SK-N-SH treated with all-trans-retinoic acid at 6 μM for 48 hours (cell line): ENCODE measurements at regions not wholly inside any gene's neighbourhood (a gene's known extent, or its start where the extent isn't known, plus 50 kb on each side); places are given as distances from the start of the nearest gene placed in this dataset.

ENCODE experiments used
- ATAC-seq: fragments of 200-7000 bp; cut with Tn5 transposase; 3 replicates; pipeline ENCODE4 v1.9.1; 2020; ENCODE audit warnings: mild to moderate bottlenecking, moderate library complexity
- CREB5 ChIP-seq: fragments of 250-450 bp; sonication (Bioruptor Pico); IDR thresholded peaks from 2 replicates; pipeline ENCODE4 v1.5.1; 2020; ENCODE audit warnings: low read depth, mild to moderate bottlenecking, moderate library complexity
- CSDC2 ChIP-seq: fragments of 250-450 bp; sonication (Bioruptor Pico); IDR thresholded peaks from 2 replicates; pipeline ENCODE4 v1.5.0; 2020; ENCODE audit warnings: mild to moderate bottlenecking, moderate library complexity
- CSRNP3 ChIP-seq: fragments of 250-450 bp; sonication (Bioruptor Pico); IDR thresholded peaks from 2 replicates; pipeline ENCODE4 v1.5.1; 2021; ENCODE audit warnings: mild to moderate bottlenecking, moderate library complexity
- ESRRG ChIP-seq: fragments of 250-450 bp; sonication (Bioruptor Pico); IDR thresholded peaks from 2 replicates; pipeline ENCODE4 v1.6.1; 2021; ENCODE audit warnings: mild to moderate bottlenecking
- GLIS3 ChIP-seq: fragments of 250-450 bp; sonication (Bioruptor Pico); IDR thresholded peaks from 2 replicates; pipeline ENCODE4 v1.5.0; 2020; ENCODE audit warnings: mild to moderate bottlenecking, moderate library complexity
- ISL1 ChIP-seq: fragments of 250-450 bp; sonication (Bioruptor Pico); IDR thresholded peaks from 2 replicates; pipeline ENCODE4 v2.1.2; 2022; ENCODE audit warnings: mild to moderate bottlenecking, moderate library complexity
- OSR1 ChIP-seq: fragments of 250-450 bp; sonication (Bioruptor Pico); IDR thresholded peaks from 2 replicates; pipeline ENCODE4 v1.8.0; 2022; ENCODE audit warnings: moderate library complexity, mild to moderate bottlenecking, inconsistent platforms
- PPARA ChIP-seq: fragments of 250-450 bp; sonication (Bioruptor Pico); IDR thresholded peaks from 2 replicates; pipeline ENCODE4 v1.5.0; 2020; ENCODE audit warnings: mild to moderate bottlenecking, borderline replicate concordance
- RARB ChIP-seq: fragments of 250-450 bp; sonication (Bioruptor Pico); IDR thresholded peaks from 2 replicates; pipeline ENCODE4 v1.8.0; 2021; ENCODE audit warnings: mild to moderate bottlenecking, moderate library complexity
- SNAI2 ChIP-seq: fragments of 250-450 bp; sonication (Bioruptor Pico); IDR thresholded peaks from 2 replicates; pipeline ENCODE4 v1.5.0; 2020; ENCODE audit warnings: mild to moderate bottlenecking, moderate library complexity
- TCF4 ChIP-seq: fragments of 250-450 bp; sonication (Bioruptor Pico); IDR thresholded peaks from 2 replicates; pipeline ENCODE4 v1.8.0; 2021; ENCODE audit warnings: mild to moderate bottlenecking, moderate library complexity, borderline replicate concordance
- TOX ChIP-seq: fragments of 250-450 bp; sonication (Bioruptor Pico); IDR thresholded peaks from 2 replicates; pipeline ENCODE4 v1.8.0; 2021; ENCODE audit warnings: mild to moderate bottlenecking, moderate library complexity, borderline replicate concordance
- ZC3H10 ChIP-seq: fragments of 250-450 bp; sonication (Bioruptor Pico); IDR thresholded peaks from 2 replicates; pipeline ENCODE4 v1.5.1; 2021; ENCODE audit warnings: mild to moderate bottlenecking, moderate library complexity
- ZFP3 ChIP-seq: fragments of 250-450 bp; sonication (Bioruptor Pico); IDR thresholded peaks from 2 replicates; pipeline ENCODE4 v1.5.0; 2020; ENCODE audit warnings: mild to moderate bottlenecking, moderate library complexity
- ZNF565 ChIP-seq: fragments of 450-650 bp; formaldehyde crosslinking; conservative IDR thresholded peaks from 2 replicates; pipeline ENCODE4 v1.5.0; 2020; ENCODE audit warnings: low read depth, mild to moderate bottlenecking, moderate library complexity
- ZNF70 ChIP-seq: fragments of 450-650 bp; formaldehyde crosslinking; IDR thresholded peaks from 2 replicates; pipeline ENCODE4 v1.5.0; 2020; ENCODE audit warnings: mild to moderate bottlenecking, moderate library complexity
- ZNF8 ChIP-seq: fragments of 450-650 bp; formaldehyde crosslinking; IDR thresholded peaks from 2 replicates; pipeline ENCODE4 v1.5.0; 2020; ENCODE audit warnings: mild to moderate bottlenecking, moderate library complexity
- TF ChIP-seq, protein P1 (sequence below): fragments of 250-450 bp; sonication (Bioruptor Pico); IDR thresholded peaks from 2 replicates; pipeline ENCODE4 v1.5.0; 2020; ENCODE audit warnings: mild to moderate bottlenecking, moderate library complexity
- TF ChIP-seq, protein P2 (sequence below): fragments of 250-450 bp; sonication (Bioruptor Pico); IDR thresholded peaks from 2 replicates; pipeline ENCODE4 v1.8.0; 2021; ENCODE audit warnings: low read depth, mild to moderate bottlenecking, moderate library complexity, borderline replicate concordance
- TF ChIP-seq, protein P3 (sequence below): fragments of 250-450 bp; sonication (Bioruptor Pico); IDR thresholded peaks from 2 replicates; pipeline ENCODE4 v1.8.0; 2020; ENCODE audit warnings: mild to moderate bottlenecking, moderate library complexity, borderline replicate concordance

GRCh38 chr4:98779088-98779487, 120.7 kb upstream of the TSPAN5 start:
- no peak for ATAC-seq
- TF ChIP-seq SNAI2 (CRISPR knock-in tag): no peak
- no peak for TF ChIP-seq ZNF565 (CRISPR knock-in tag)
- no peak for TF ChIP-seq CSDC2 (CRISPR knock-in tag)
- TF ChIP-seq, protein P1, sequence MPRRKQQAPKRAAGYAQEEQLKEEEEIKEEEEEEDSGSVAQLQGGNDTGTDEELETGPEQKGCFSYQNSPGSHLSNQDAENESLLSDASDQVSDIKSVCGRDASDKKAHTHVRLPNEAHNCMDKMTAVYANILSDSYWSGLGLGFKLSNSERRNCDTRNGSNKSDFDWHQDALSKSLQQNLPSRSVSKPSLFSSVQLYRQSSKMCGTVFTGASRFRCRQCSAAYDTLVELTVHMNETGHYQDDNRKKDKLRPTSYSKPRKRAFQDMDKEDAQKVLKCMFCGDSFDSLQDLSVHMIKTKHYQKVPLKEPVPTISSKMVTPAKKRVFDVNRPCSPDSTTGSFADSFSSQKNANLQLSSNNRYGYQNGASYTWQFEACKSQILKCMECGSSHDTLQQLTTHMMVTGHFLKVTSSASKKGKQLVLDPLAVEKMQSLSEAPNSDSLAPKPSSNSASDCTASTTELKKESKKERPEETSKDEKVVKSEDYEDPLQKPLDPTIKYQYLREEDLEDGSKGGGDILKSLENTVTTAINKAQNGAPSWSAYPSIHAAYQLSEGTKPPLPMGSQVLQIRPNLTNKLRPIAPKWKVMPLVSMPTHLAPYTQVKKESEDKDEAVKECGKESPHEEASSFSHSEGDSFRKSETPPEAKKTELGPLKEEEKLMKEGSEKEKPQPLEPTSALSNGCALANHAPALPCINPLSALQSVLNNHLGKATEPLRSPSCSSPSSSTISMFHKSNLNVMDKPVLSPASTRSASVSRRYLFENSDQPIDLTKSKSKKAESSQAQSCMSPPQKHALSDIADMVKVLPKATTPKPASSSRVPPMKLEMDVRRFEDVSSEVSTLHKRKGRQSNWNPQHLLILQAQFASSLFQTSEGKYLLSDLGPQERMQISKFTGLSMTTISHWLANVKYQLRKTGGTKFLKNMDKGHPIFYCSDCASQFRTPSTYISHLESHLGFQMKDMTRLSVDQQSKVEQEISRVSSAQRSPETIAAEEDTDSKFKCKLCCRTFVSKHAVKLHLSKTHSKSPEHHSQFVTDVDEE: no peak
- TF ChIP-seq GLIS3 (CRISPR knock-in tag): no peak
- TF ChIP-seq ISL1 (CRISPR knock-in tag): no peak
- TF ChIP-seq PPARA (CRISPR knock-in tag): no peak
- no peak for TF ChIP-seq TCF4 (CRISPR knock-in tag)
- TF ChIP-seq ZFP3 (CRISPR knock-in tag): no peak
- TF ChIP-seq ZC3H10: no peak
- no peak for TF ChIP-seq CSRNP3 (CRISPR knock-in tag)
- no peak for TF ChIP-seq RARB

GRCh38 chr4:98778206-98778605, 119.8 kb upstream of the TSPAN5 start:
- no peak for ATAC-seq
- no peak for TF ChIP-seq ZNF70 (CRISPR knock-in tag)
- TF ChIP-seq, protein P2, sequence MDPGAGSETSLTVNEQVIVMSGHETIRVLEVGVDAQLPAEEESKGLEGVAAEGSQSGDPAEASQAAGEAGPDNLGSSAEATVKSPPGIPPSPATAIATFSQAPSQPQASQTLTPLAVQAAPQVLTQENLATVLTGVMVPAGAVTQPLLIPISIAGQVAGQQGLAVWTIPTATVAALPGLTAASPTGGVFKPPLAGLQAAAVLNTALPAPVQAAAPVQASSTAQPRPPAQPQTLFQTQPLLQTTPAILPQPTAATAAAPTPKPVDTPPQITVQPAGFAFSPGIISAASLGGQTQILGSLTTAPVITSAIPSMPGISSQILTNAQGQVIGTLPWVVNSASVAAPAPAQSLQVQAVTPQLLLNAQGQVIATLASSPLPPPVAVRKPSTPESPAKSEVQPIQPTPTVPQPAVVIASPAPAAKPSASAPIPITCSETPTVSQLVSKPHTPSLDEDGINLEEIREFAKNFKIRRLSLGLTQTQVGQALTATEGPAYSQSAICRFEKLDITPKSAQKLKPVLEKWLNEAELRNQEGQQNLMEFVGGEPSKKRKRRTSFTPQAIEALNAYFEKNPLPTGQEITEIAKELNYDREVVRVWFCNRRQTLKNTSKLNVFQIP (CRISPR knock-in tag): no peak
- TF ChIP-seq ZC3H10: no peak
- TF ChIP-seq, protein P3, sequence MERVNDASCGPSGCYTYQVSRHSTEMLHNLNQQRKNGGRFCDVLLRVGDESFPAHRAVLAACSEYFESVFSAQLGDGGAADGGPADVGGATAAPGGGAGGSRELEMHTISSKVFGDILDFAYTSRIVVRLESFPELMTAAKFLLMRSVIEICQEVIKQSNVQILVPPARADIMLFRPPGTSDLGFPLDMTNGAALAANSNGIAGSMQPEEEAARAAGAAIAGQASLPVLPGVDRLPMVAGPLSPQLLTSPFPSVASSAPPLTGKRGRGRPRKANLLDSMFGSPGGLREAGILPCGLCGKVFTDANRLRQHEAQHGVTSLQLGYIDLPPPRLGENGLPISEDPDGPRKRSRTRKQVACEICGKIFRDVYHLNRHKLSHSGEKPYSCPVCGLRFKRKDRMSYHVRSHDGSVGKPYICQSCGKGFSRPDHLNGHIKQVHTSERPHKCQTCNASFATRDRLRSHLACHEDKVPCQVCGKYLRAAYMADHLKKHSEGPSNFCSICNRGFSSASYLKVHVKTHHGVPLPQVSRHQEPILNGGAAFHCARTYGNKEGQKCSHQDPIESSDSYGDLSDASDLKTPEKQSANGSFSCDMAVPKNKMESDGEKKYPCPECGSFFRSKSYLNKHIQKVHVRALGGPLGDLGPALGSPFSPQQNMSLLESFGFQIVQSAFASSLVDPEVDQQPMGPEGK (CRISPR knock-in tag): no peak
- no peak for TF ChIP-seq ZNF8
- no peak for TF ChIP-seq ESRRG (CRISPR knock-in tag)
- no peak for TF ChIP-seq PPARA (CRISPR knock-in tag)
- TF ChIP-seq TCF4 (CRISPR knock-in tag): no peak

GRCh38 chr4:98775672-98776071, 117.3 kb upstream of the TSPAN5 start:
- no peak for ATAC-seq
- TF ChIP-seq, protein P2 (CRISPR knock-in tag): no peak
- TF ChIP-seq CREB5 (CRISPR knock-in tag) (no peak), TOX (CRISPR knock-in tag) (no peak), RARB (no peak), ZNF8 (no peak), OSR1 (CRISPR knock-in tag) (no peak), ZNF565 (CRISPR knock-in tag) (no peak), ISL1 (CRISPR knock-in tag) (no peak), SNAI2 (CRISPR knock-in tag) (no peak), ZFP3 (CRISPR knock-in tag) (no peak), TCF4 (CRISPR knock-in tag) (no peak)
- TF ChIP-seq, protein P1: no peak
- TF ChIP-seq, protein P3 (CRISPR knock-in tag): no peak
